ENCODE measurements at regions not wholly inside any gene's neighbourhood (a gene's known extent, or its start where the extent isn't known, plus 50 kb on each side); places are given as distances from the start of the nearest gene placed in this dataset.
"Not testable (repeated sequence)": the region's sequence is repeated elsewhere in the genome, so short reads cannot be mapped to it uniquely, and the experiment has no call there.

- DNase-seq, result not testable (repeated sequence)
Observed at GRCh38 chr6:112887424-112887823, 540.3 kb downstream of the RFPL4B start.

- no peak for DNase-seq
Observed at GRCh38 chr6:112899541-112899940, 552.4 kb downstream of the RFPL4B start.

- no peak for DNase-seq
Observed at GRCh38 chr6:112903361-112903760, 556.2 kb downstream of the RFPL4B start.

- DNase-seq, result no peak
Observed at GRCh38 chr6:112906726-112907125, 559.6 kb downstream of the RFPL4B start.

GRCh38 chr6:112909781-112910180, 562.7 kb downstream of the RFPL4B start:
- no peak for DNase-seq

- no peak for DNase-seq
Observed at GRCh38 chr6:112910256-112910655, 563.1 kb downstream of the RFPL4B start.

GRCh38 chr6:112911959-112912358, 564.8 kb downstream of the RFPL4B start:
- no peak for DNase-seq

- no peak for DNase-seq
Observed at GRCh38 chr6:112912416-112913101, 565.4 kb downstream of the RFPL4B start.

- not testable (repeated sequence) for DNase-seq
Observed at GRCh38 chr6:112919744-112920143, 572.6 kb downstream of the RFPL4B start.

- DNase-seq, result no peak
Observed at GRCh38 chr6:112920994-112921393, 573.9 kb downstream of the RFPL4B start.

- DNase-seq, result no peak
Observed at GRCh38 chr6:112923940-112924587, 576.9 kb downstream of the RFPL4B start.

- DNase-seq, result no peak
Observed at GRCh38 chr6:112925702-112926101, 578.6 kb downstream of the RFPL4B start.

GRCh38 chr6:112927641-112928320, 580.7 kb downstream of the RFPL4B start:
- DNase-seq, result no peak

- DNase-seq, result no peak
Observed at GRCh38 chr6:112929641-112930040, 582.5 kb downstream of the RFPL4B start.

- no peak for DNase-seq
Observed at GRCh38 chr6:112931832-112932231, 584.7 kb downstream of the RFPL4B start.

- DNase-seq, result no peak
Observed at GRCh38 chr6:112933947-112934346, 586.8 kb downstream of the RFPL4B start.

GRCh38 chr6:112934433-112935327, 587.5 kb downstream of the RFPL4B start:
- DNase-seq, result no peak

GRCh38 chr6:112935402-112936078, 588.4 kb downstream of the RFPL4B start:
- no peak for DNase-seq

- no peak for DNase-seq
Observed at GRCh38 chr6:112936079-112936472, 588.9 kb downstream of the RFPL4B start.

- no peak for DNase-seq
Observed at GRCh38 chr6:112936504-112936903, 589.4 kb downstream of the RFPL4B start.

- not testable (repeated sequence) for DNase-seq
Observed at GRCh38 chr6:112937690-112938089, 590.6 kb downstream of the RFPL4B start.

GRCh38 chr6:112938650-112939049, 591.5 kb downstream of the RFPL4B start:
- DNase-seq, result no peak

Data from activated gamma-delta T cell treated with Interleukin-2 at 50 U/mL for 16 hours (primary cell).